H1 (cell line): ENCODE measurements at regions not wholly inside any gene's neighbourhood (a gene's known extent, or its start where the extent isn't known, plus 50 kb on each side); places are given as distances from the start of the nearest gene placed in this dataset.

Source experiments
- CTCF ChIA-PET: fragments of 300-600 bp; sonication (Branson Sonifier 250); formaldehyde crosslinking; loops from one replicate; lab custom pipeline; 2021; ENCODE audit not compliant: partially characterized antibody; lab: Charles Lee
- POLR2A ChIA-PET: fragments of 300-600 bp; sonication (Branson Sonifier 250); formaldehyde crosslinking; loops from one replicate; lab custom pipeline; 2021; ENCODE audit warnings: inconsistent platforms; ENCODE audit not compliant: partially characterized antibody; lab: Charles Lee
- DNase-seq, 2 experiments: peaks; one replicate each; pipeline versions ENCODE4 v3.0.0 to v3.0.0-alpha.2; 2010 to 2022; ENCODE audit warnings: low spot score in 2 of 2, low read depth in 1 of 2, mixed read lengths in 1 of 2
- FAIRE-seq: peaks from 2 replicates; lab custom pipeline; 2011; peaks lifted over from hg19 to GRCh38; lab: Jason Lieb, UNC
- H2AFZ ChIP-seq: 2 replicates; pipeline ENCODE4 v1.8.1; 2012; ENCODE audit warnings: low read length, inconsistent platforms
- H2AK5ac ChIP-seq: 2 replicates; pipeline ENCODE4 v1.6.1; 2013; ENCODE audit warnings: low read depth, low read length
- H2BK120ac ChIP-seq: replicated peaks from 2 replicates; pipeline ENCODE3; 2013; ENCODE audit warnings: low read depth, low read length, inconsistent platforms
- H2BK12ac ChIP-seq: 2 replicates; pipeline ENCODE4 v1.6.1; 2013; ENCODE audit warnings: low read depth, low read length
- H2BK15ac ChIP-seq: 2 replicates; pipeline ENCODE4 v1.6.1; 2013; ENCODE audit warnings: low read length
- H2BK20ac ChIP-seq: 2 replicates; pipeline ENCODE4 v1.6.1; 2013; ENCODE audit warnings: low read length
- H2BK5ac ChIP-seq: 2 replicates; pipeline ENCODE4 v1.6.1; 2013; ENCODE audit warnings: low read depth, low read length
- H3K14ac ChIP-seq: 2 replicates; pipeline ENCODE4 v1.6.1; 2013; ENCODE audit warnings: inconsistent platforms; ENCODE audit not compliant: insufficient read length
- H3K18ac ChIP-seq: 2 replicates; pipeline ENCODE4 v1.6.1; 2013; ENCODE audit warnings: low read length; ENCODE audit errors: extremely low read depth
- H3K23ac ChIP-seq: 2 replicates; pipeline ENCODE4 v1.6.1; 2013; ENCODE audit warnings: inconsistent platforms; ENCODE audit not compliant: insufficient read length
- H3K23me2 ChIP-seq: 2 replicates; pipeline ENCODE4 v1.6.1; 2013; ENCODE audit warnings: low read depth, low read length
- H3K27ac ChIP-seq: 2 replicates; pipeline ENCODE4 v1.6.1; 2011; ENCODE audit warnings: low read depth, low read length, inconsistent platforms
- H3K27me3 ChIP-seq, 4 experiments: replicated peaks in 1 of 4; 1 replicate in 1 of 4; 2 replicates in 3 of 4; pipeline versions ENCODE4 v1.6.1 to v1.8.1; 2011 to 2013; ENCODE audit warnings: low read length in 3 of 4, mild to moderate bottlenecking in 3 of 4, inconsistent platforms in 2 of 4, mixed read lengths in 2 of 4, moderate library complexity in 1 of 4; ENCODE audit not compliant: control insufficient read depth in 3 of 4, insufficient read depth in 3 of 4; ENCODE audit errors: extremely low read depth in 1 of 4
- H3K36me3 ChIP-seq, 4 experiments: 2 replicates each; pipeline versions ENCODE4 v1.6.1 to v1.8.1; 2011 to 2013; ENCODE audit warnings: mild to moderate bottlenecking in 4 of 4, low read length in 3 of 4, moderate library complexity in 2 of 4, control low read depth in 1 of 4, inconsistent platforms in 1 of 4; ENCODE audit not compliant: insufficient read depth in 4 of 4, control insufficient read depth in 2 of 4
- H3K4ac ChIP-seq: replicated peaks from 2 replicates; pipeline ENCODE3; 2013; ENCODE audit warnings: low read length, low read depth, mixed read lengths, inconsistent platforms; ENCODE audit not compliant: insufficient read length
- H3K4me1 ChIP-seq, 4 experiments: replicated peaks in 1 of 4; 1 replicate in 1 of 4; 2 replicates in 3 of 4; pipeline versions ENCODE4 v1.6.1 to v1.8.1; 2011 to 2013; ENCODE audit warnings: low read length in 3 of 4, inconsistent platforms in 2 of 4, mixed read lengths in 1 of 4; ENCODE audit not compliant: insufficient read depth in 4 of 4, control insufficient read depth in 3 of 4
- H3K4me2 ChIP-seq, 2 experiments: 2 replicates each; pipeline versions ENCODE4 v1.6.1 to v1.8.1; 2011 to 2013; ENCODE audit warnings: low read depth in 2 of 2, low read length in 2 of 2, control low read depth in 1 of 2, inconsistent platforms in 1 of 2, mild to moderate bottlenecking in 1 of 2; ENCODE audit not compliant: insufficient read depth in 1 of 2
- H3K4me3 ChIP-seq, 4 experiments: fragments of 200-600, 300-600 bp in 1 of 4; sonication (generic), shearing (Covaris generic), sonication (Bioruptor Twin) in 1 of 4; 2 replicates each; pipeline versions ENCODE4 v1.5.1 to v1.8.1; 2011 to 2016; ENCODE audit warnings: low read length in 4 of 4, low read depth in 3 of 4, control low read depth in 2 of 4, inconsistent platforms in 2 of 4, mild to moderate bottlenecking in 2 of 4, mixed read lengths in 1 of 4, moderate library complexity in 1 of 4; ENCODE audit not compliant: insufficient read depth in 2 of 4; ENCODE audit errors: extremely low read depth in 1 of 4
- H3K56ac ChIP-seq: replicated peaks from 2 replicates; pipeline ENCODE3; 2013; ENCODE audit warnings: low read depth, mild to moderate bottlenecking, mixed read lengths, low read length, inconsistent platforms; ENCODE audit not compliant: insufficient read length
- H3K79me1 ChIP-seq: 2 replicates; pipeline ENCODE4 v1.6.1; 2013; ENCODE audit warnings: low read depth, low read length, control low read depth
- H3K79me2 ChIP-seq, 2 experiments: 2 replicates each; pipeline versions ENCODE4 v1.6.1 to v1.8.1; 2012 to 2013; ENCODE audit warnings: low read length in 2 of 2, mild to moderate bottlenecking in 2 of 2, inconsistent platforms in 1 of 2; ENCODE audit not compliant: insufficient read depth in 2 of 2, control insufficient read depth in 1 of 2
- H3K9ac ChIP-seq, 4 experiments: replicated peaks in 1 of 4; 1 replicate in 1 of 4; 2 replicates in 3 of 4; pipeline versions ENCODE4 v1.6.1 to v1.8.1; 2011 to 2013; ENCODE audit warnings: low read depth in 3 of 4, low read length in 3 of 4, control low read depth in 2 of 4, mild to moderate bottlenecking in 2 of 4, moderate library complexity in 2 of 4, inconsistent platforms in 1 of 4; ENCODE audit errors: extremely low read depth in 1 of 4
- H3K9me3 ChIP-seq, 2 experiments: 2 replicates each; pipeline versions ENCODE4 v1.6.1 to v1.8.1; 2012 to 2013; ENCODE audit warnings: mild to moderate bottlenecking in 2 of 2, moderate library complexity in 2 of 2, control low read depth in 1 of 2, inconsistent platforms in 1 of 2, low read depth in 1 of 2, low read length in 1 of 2, mixed read lengths in 1 of 2; ENCODE audit not compliant: insufficient read depth in 2 of 2
- H4K20me1 ChIP-seq, 2 experiments: replicated peaks in 1 of 2; 2 replicates each; pipeline versions ENCODE3 to v1.8.1; 2011 to 2013; ENCODE audit warnings: inconsistent platforms in 2 of 2, low read length in 2 of 2, mild to moderate bottlenecking in 1 of 2; ENCODE audit not compliant: insufficient read depth in 2 of 2, control insufficient read depth in 1 of 2
- H4K5ac ChIP-seq: 2 replicates; pipeline ENCODE4 v1.6.1; 2013; ENCODE audit warnings: low read length, low read depth, mixed read lengths, inconsistent platforms; ENCODE audit not compliant: insufficient read length
- H4K8ac ChIP-seq: 2 replicates; pipeline ENCODE4 v1.8.0; 2013; ENCODE audit warnings: mild to moderate bottlenecking, moderate library complexity, low read length, inconsistent platforms; ENCODE audit not compliant: insufficient read depth; ENCODE audit errors: extremely low read depth
- H4K91ac ChIP-seq: replicated peaks from 2 replicates; pipeline ENCODE3; 2013; ENCODE audit warnings: low read length, mixed read lengths, inconsistent platforms; ENCODE audit not compliant: insufficient read length
- CHD1 ChIP-seq: IDR thresholded peaks from 2 replicates; pipeline ENCODE4 v1.6.1; 2012; ENCODE audit warnings: low read depth, low read length, improper control_type of control experiment
- EP300 ChIP-seq, 2 experiments: IDR thresholded peaks; 1 replicate in 1 of 2; 2 replicates in 1 of 2; pipeline ENCODE4 v1.6.1; 2011 to 2012; ENCODE audit warnings: low read depth in 2 of 2, low read length in 2 of 2, mild to moderate bottlenecking in 2 of 2, borderline replicate concordance in 1 of 2, inconsistent platforms in 1 of 2, moderate library complexity in 1 of 2
- HDAC2 ChIP-seq, 2 experiments: fragments of 300-600 bp in 1 of 2; sonication (generic) in 1 of 2; IDR thresholded peaks; 2 replicates each; pipeline ENCODE4 v1.6.1; 2011 to 2012; ENCODE audit warnings: low read depth in 2 of 2, low read length in 2 of 2, mild to moderate bottlenecking in 2 of 2, moderate library complexity in 2 of 2, borderline replicate concordance in 1 of 2, inconsistent platforms in 1 of 2
- SIX5 ChIP-seq: IDR thresholded peaks from 2 replicates; pipeline ENCODE4 v1.6.1; 2011; ENCODE audit warnings: mild to moderate bottlenecking, low read depth, low read length

- Histone ChIP-seq H2BK15ac (no peak overlapping the region), H4K8ac (no peak overlapping the region), H3K4me3 (no peak overlapping the region), H3K36me3 (no peaks in the 10 kb centered on the region), H3K23me2 (no peaks in the 10 kb centered on the region), H4K91ac (no peak overlapping the region), H2BK20ac (no peak overlapping the region), H2BK120ac (no peak overlapping the region), H3K56ac (no peak overlapping the region), H4K20me1 (no peaks in the 10 kb centered on the region), H3K79me2 (no peaks in the 10 kb centered on the region), H3K79me1 (no peaks in the 10 kb centered on the region), H3K4me2 (no peak overlapping the region), H2BK5ac (no peak overlapping the region), H2AK5ac (no peak overlapping the region), H3K18ac (no peak overlapping the region), H3K4me1 (no peaks in the 10 kb centered on the region), H3K4ac (no peak overlapping the region), H3K23ac (no peak overlapping the region), H2AFZ (no peak overlapping the region; the same call in 1 of the 2 replicates), H3K9ac (no peak overlapping the region), H3K27me3 (peaks cover 0 to 1% (median 0%) of the 10 kb centered on the region in 4 experiments; a peak in 1 of 7 replicates), H3K14ac (no peak overlapping the region), H3K9me3 (no peaks in the 10 kb centered on the region), H2BK12ac (no peak overlapping the region), H4K5ac (no peak overlapping the region), H3K27ac (no peak overlapping the region)
- TF ChIP-seq SIX5, result no peak
- TF ChIP-seq EP300 (IDR thresholded peaks at IDR 0.05; ENCODE audit: borderline replicate concordance in 1 of 2, low read depth in 2 of 2, low read length in 2 of 2), result no peak
- TF ChIP-seq CHD1, result no peak
- TF ChIP-seq HDAC2 (IDR thresholded peaks at IDR 0.05; ENCODE audit: borderline replicate concordance in 1 of 2, low read depth in 2 of 2, low read length in 2 of 2), result no peak
- no peak for DNase-seq
- POLR2A ChIA-PET, result no interaction called here
- no peak for FAIRE-seq
- CTCF ChIA-PET, result no interaction called here
Measured at GRCh38 chr11:26126741-26127140, 205.2 kb upstream of the ANO3 start.
